Fibroblast of skin of abdomen (primary cell): ENCODE measurements at regions not wholly inside any gene's neighbourhood (a gene's known extent, or its start where the extent isn't known, plus 50 kb on each side); places are given as distances from the start of the nearest gene placed in this dataset.
A peak's percentile ranks its signal among the peaks of the same experiment; 100 is the strongest.
"Not testable (repeated sequence)": the region's sequence is repeated elsewhere in the genome, so short reads cannot be mapped to it uniquely, and the experiment has no call there.

ENCODE experiments used
- DNase-seq: peaks from one replicate; pipeline ENCODE4 v3.0.0-alpha.2; 2013

GRCh38 chr12:84035766-84036165 lies 876.8 kb downstream of the SLC6A15 start:
- DNase-seq, result no peak

- no peak for DNase-seq
These were observed 877.7 kb downstream of the SLC6A15 start for GRCh38 chr12:84034871-84035270.

DNA sequence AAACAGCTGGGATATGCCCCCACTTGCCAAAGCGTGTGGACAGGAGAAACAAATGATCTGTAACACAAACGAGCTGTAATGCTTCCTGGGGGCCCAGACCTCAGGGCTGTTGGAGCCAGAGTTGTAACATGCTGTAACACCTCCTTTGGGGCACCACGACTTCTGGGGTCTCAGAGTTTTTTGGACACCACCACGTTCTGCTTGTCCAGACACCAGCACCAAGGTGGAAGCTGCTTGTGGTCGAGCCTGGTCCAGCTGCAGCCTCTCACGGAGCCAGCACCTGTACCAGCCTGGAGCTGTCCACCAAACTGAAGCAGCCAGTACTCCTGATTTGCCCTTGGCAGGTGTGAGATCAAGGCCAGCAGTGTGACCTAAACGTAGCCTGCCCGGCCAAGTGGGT lies 879.4 kb downstream of the SLC6A15 start:
- no peak for DNase-seq

DNA sequence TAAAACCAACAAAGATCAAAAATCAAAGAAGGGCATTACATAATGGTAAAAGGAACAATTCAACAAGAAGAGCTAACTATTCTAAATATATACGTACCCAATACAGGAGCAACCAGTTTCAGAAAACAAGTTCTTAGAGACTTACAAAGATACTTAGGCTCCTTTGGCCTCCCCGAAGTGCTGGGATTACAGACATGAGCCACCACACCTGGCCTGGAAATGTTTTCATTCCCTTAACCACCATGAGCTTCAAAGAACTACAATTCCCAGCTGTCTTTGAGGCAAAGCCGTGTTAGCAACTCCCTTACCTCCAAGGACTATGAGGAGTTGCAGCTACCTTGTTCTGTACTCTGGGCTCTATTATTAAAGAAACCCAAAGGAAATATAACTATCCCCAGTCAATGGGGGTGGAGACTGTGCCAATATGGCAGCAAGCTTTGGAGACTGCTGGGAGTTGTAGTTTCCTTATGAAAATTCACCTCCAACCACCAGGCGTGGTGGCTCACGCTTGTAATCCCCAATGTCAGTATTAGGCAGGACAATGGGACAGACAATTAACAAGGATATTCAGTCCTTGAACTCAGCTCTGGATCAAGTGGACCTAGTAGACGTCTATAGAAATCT lies 893.9 kb downstream of the SLC6A15 start:
- DNase-seq, result not testable (repeated sequence)

- no peak for DNase-seq
These were observed 895.6 kb downstream of the SLC6A15 start for GRCh38 chr12:84016956-84017355.

- DNase-seq, result no peak
These were observed 915.2 kb downstream of the SLC6A15 start for GRCh38 chr12:83997423-83997822.

DNA sequence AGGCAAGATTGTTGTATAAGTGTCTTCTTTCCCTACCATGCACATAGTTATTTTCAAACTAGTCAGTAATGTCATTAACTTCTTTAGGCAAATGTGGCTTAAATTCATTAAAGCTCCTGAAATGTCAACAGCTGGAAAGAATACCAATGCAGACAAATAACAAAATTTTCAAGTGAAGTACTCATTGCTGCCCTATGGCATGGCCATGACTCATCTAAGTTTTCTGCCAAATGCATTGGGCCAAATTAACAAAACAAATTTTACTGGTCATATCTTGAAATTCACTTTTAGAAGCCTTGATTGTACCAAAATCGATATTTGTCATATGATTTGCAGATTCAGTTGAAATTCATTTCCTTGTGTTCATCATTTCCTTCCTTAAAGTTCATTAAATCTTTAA lies 915.9 kb downstream of the SLC6A15 start:
- peak; percentile 3 for DNase-seq

DNA sequence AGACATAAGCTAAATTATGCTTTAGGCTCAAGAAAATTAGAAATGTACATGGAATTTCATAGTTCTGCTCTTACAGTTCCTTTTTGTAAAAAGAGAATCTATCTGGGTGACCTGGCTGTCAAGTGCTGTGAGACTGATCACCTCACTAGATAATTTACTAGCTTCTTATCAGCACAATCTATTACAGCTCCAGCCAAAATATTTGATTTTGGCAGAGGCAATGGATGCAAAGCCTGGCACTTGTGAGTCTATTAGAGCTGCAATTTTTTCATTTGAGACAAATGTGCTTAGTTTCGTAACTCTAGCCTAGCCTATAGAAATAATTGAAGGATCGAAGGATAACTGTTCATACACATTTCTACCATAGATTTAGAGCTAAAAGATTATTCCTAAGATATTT lies 927.5 kb downstream of the SLC6A15 start:
- DNase-seq, result peak; percentile 21

DNA sequence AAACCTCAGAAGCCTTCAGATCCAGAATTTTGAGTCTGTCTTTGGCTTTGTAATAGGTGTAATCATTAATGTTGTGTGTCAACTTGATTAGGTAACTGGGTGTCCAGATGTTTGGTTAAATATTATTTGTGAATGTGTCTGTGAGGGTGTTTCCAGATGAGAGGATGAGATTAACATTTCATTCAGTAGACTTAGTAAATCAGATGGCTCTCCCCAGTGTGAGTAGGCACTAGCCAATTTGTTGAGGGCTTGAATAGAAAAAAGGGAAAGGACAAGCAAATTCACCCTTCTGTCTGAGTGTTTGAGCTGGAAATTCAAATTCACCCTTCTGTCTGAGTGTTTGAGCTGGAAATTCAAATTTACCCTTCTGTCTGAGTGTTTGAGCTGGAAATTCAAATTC lies 932.2 kb downstream of the SLC6A15 start:
- no peak for DNase-seq

DNA sequence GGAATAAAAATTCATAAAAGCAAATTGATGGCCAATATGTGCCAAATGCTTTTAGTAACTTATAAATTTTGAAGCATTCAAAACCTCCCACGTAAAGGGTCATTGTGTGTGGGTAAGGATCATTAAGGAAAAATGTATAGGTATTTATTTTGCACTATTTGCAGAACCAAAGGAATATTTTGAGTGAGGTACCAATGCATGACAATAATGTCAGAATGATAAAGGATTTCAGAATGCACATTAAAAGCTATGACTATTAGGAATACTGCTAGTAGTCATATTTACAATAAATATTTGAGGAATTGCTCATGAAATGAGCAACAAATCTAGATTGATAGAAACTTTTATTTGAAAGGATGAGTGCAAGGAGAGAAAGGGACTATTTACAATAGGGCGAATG lies 932.8 kb downstream of the SLC6A15 start:
- peak; percentile 6 for DNase-seq

DNA sequence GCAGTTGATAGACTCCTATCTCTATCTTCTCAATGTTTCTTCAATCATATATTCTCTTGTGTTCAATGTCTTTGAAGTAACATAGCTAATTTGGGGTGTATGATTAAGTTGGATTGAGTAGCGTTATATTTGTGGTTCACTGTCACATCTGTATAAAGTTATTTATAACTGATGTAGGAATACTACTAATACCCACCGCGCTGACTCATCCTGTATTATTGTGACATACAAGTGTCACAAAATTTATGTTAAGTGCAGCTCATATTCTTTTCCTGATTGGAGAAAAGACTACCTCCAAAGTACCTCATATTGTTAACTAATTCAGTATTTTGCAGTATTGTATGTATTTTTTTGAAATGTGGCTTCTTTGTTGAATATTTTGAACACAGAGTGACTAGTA lies 940.8 kb downstream of the SLC6A15 start:
- DNase-seq, result peak; percentile 37

DNA sequence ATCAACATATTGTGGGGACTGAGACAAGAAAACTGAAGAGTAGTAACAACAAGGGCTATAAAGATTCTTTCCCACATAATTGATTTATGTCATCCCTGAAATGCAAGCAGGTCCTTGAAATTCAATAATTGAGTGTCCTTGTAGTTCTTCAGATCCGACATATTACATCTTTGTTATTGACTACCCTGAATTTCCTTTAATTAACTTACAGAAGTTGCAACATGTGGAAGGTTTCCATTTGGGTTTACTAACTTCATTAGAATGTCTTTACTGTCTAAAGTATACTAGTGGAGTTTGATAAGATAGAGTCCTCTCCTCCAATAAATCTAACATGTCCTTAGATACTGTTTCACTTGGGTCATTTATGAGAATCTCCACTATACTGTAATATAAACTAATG lies 951.8 kb downstream of the SLC6A15 start:
- DNase-seq, result no peak

DNA sequence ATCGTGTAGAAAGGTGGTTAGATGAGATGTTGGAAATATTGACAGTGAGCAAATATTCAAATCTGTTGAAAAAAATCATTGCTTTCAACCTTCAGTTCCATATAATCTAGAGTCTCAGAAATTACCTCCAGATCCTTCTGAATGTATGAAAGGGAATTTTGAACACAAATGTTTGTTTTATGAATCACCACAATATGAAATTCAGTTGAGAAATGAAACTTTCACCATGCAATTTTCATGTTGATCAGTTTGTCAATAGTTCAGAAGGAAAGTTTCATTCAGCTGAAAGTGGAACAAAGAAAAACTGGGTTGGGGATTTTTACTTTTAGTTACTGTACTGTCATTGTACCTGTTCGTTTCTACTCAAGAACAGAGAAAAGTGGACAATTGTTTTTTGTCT lies 953.6 kb downstream of the SLC6A15 start:
- DNase-seq, result no peak

DNA sequence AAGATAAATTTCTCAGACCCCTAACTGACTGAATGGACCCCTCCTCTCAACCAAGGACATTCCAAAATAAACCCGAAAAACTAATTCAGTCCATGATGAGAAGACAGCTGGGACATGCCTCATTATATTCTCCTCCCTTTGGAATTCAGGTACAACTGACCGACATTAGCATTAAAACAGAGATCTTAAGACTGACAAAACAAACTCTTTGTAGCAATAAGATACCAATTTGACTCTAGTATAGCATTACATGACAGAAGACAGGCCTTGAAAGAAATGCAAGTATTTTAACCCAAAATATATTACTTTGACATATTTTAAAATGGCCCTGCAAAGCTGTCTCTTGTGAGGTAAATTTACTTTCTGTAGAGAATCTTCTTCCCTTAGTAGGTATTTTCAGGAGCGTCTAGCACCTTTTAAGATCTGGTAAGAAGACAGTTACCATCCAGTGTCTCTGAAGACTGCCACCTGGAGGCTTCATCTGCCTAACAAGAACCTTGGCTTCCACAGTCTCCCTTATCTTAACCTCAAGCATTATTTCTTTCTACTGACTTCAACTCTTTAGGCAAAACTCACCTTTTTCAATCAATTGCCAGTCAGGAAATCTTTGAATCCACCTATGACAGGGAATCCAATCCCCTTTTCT lies 957.5 kb downstream of the SLC6A15 start:
- DNase-seq, result no peak

DNA sequence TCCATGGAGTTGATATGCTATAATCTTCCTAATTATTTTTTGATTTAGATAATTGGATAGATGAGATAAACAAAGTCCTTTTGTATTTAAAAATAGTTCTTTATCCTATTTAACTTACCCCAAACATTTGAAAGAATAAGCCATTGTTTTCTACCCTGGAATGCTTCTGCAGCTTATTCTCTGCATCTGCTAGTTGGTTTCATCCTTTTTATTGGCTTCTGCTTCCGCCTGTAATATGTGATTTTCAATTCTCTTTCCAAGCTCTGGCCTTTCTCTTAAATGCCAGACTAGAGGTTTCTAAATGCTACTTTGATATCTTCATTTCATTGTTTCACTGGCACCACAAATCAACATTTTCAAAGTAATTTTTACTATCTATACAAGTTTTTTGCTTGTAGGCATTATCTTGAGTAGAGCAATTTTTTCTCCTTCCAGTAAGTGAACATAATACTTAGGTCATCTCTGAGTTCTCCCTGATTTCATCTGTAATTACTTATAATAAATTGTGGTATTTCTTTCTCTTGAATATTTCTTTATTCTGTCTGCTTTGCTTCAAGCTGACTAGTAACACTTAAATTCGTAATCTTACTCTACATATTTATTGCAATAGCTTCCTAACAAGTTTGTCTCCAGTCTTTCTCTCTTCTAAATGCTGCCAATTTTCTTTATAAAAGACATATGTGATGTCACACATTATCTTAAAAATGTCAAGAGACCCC lies 958.4 kb downstream of the SLC6A15 start:
- DNase-seq, result no peak

GRCh38 chr12:83945871-83946270 lies 966.7 kb downstream of the SLC6A15 start:
- peak; percentile 64 for DNase-seq

- no peak for DNase-seq
These were observed 972.9 kb downstream of the SLC6A15 start for GRCh38 chr12:83939718-83940117.

GRCh38 chr12:83933615-83934014 lies 979.0 kb downstream of the SLC6A15 start:
- DNase-seq, result no peak

DNA sequence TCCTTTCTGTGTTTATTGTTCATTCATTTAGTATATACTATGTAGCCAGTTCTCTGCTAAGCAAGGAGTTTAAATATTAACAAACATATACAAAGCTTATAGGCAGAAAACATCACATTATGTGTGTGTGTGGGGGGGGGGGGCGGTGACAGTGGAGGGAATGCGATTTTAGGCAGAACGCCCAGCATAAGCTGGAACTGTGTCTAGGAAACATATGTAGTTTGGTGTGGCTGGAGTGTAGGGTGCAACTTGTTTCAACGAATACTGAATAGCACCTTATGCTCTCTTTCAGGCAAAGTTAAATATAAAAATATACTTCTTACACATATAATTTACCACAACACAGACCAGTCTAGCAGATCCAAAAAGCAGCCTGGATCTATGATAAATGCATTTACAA lies 980.6 kb downstream of the SLC6A15 start:
- DNase-seq, result no peak

DNA sequence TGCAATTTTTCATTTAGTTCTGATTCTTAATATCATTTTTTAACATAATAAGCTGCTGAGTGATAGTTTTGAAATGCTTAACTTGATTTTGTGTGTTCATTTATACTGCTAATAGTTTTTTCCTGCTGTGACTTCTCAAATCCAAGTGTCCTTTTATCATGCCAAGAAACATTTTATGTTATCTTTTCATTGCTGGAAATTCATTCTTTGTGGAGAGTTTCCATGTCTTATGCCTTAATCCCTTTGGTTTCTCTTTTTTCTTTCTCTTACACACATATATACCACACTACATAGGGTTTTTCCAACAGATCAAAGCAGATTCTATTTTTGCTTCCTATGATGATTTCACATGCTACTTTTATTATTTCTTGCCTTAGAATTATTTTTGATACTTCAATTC lies 981.1 kb downstream of the SLC6A15 start:
- DNase-seq, result no peak

- not testable (repeated sequence) for DNase-seq
These were observed 982.8 kb downstream of the SLC6A15 start for GRCh38 chr12:83929792-83930191.

- DNase-seq, result no peak
These were observed 991.6 kb downstream of the SLC6A15 start for GRCh38 chr12:83920821-83921547.

DNA sequence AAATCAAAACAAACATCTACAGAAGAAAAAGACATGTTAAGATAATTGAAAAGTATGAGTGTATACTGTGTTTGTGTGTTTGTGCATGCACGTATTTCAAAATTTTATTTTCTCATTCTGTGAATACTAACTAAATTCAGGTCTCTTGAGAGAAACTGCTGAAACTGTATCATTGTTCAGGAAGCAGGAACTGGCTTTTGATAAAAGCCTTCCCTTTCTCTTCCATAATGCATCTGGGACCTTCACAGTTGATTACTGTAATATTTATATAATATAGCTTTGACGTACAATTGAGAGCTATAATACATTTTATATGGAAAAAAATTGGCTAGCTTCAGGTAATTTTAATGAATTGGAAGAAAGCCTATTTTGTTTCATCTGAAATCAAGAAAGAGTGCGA lies 993.5 kb downstream of the SLC6A15 start:
- DNase-seq, result no peak
